Urothelium cell line (cell line): ENCODE measurements at regions not wholly inside any gene's neighbourhood (a gene's known extent, or its start where the extent isn't known, plus 50 kb on each side); places are given as distances from the start of the nearest gene placed in this dataset.

ENCODE experiments used
- DNase-seq: peaks from one replicate; pipeline ENCODE4 v3.0.0; 2011; ENCODE audit warnings: low spot score, mixed read lengths
- FAIRE-seq: peaks from 2 replicates; lab custom pipeline; 2011; peaks lifted over from hg19 to GRCh38; lab: Jason Lieb, UNC

- DNase-seq (peak; percentile 54), FAIRE-seq (peak; percentile 32)
These were observed 105.3 kb upstream of the HSD17B12 start for GRCh38 chr11:43574949-43575912.

- DNase-seq (no peak), FAIRE-seq (no peak)
These were observed 104.6 kb upstream of the HSD17B12 start for GRCh38 chr11:43575913-43576310.

DNA sequence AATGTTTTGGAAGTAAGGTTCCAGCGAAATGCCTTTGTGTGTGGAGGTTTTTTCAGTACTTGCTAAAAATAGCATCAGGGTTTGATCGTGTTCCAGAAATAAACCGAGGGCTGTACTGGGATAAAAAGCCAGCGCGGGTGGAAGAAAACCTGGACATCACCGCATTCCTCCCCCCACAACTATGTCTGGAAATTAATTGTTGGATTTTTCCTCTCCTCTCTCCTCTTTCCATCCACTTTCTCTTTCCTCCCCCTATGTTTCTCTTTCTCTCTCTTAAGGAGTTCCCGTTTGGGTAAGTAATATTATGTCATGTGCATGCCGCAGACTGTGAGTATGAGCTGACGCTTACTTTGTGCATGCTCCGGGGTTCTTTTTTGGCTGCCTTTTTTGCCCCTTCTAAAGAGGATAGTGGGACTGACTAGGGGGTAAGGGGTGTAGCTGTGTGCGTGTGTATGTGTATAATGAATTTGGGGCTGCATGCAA lies 104.2 kb upstream of the HSD17B12 start:
- FAIRE-seq = no peak

DNA sequence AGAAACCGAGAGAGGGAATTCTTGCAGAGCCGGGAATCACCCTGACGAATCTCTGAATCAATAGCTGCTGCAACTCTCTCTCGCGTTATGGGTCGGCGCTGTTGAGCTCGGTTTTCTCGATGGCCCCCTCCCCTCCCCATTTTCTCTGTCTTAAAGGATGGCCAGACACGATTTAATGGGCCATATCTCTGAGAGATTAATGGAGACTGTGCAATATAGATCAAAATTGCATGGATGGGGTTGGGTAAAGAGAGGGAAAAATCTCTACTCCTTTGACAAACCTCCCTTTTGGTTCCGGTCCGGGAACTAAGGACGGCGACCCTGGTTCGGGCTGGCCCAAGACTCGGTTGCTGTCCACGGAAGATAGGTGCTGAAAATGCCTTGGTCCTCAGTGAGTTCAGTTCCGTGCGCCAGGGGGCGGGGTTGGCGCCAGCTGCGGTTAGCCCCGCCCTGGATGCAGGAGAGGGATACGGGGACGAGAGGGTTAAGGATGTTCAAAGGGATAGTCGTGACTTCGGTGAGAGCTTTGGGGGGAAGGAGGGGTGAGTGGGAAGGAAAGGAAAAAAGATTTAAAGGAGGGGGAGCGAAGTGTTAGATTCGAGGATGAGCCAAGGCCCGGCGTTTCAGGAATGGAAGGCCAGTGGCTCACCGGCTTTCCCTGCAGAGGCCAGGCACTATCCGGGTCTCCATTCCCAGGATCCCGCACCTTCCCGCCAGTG lies 103.6 kb upstream of the HSD17B12 start:
- FAIRE-seq (peak; percentile 20), DNase-seq (peak; percentile 76)

More for the DNA sequence above, 104.2 kb upstream of the HSD17B12 start:
- no peak for DNase-seq

- DNase-seq = no peak
- FAIRE-seq = no peak
These were observed 102.8 kb upstream of the HSD17B12 start for GRCh38 chr11:43577566-43578264.

DNA sequence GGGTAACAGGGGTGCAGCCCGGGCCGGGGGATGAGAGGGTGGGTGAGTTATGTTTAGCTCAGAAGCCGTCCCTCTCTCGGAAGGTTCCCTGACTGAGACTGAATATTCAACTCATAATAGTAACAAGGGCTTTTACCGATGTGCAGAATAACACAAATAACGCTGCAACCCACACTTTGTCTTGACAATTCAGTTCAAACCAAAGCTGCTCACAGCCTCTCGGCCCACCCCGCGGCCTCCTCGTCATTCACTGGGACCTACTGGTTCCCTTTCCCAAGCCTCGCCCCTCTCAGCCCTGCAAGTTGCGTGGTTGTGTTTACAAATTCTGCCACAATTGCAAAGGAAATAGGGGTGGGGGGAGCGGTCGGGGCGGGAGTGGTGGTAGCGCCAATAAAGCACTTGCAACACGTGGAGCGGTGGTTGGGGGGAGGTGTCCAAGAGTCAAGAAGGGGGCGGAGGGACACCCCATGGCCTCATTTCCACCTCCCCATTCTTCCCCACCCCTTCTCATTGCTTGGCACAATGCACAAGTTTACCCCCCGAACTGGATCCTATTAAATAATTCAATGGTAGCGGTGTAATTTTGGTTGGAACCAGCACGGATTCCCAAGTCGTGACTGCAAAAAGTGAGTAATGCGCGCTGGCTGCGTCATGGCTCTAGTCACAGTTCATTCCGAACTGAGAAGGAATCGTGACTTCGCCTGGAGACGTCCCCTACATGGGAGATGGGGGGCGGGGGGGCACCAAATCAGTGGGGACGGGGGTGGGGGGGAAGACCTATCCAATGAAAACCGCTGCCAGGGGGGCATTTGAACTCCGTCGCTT lies 102.0 kb upstream of the HSD17B12 start:
- FAIRE-seq (peak; percentile 9), DNase-seq (peak; percentile 32)

GRCh38 chr11:43579171-43579918 lies 101.2 kb upstream of the HSD17B12 start:
- no peak for FAIRE-seq
- peak; percentile 73 for DNase-seq

DNA sequence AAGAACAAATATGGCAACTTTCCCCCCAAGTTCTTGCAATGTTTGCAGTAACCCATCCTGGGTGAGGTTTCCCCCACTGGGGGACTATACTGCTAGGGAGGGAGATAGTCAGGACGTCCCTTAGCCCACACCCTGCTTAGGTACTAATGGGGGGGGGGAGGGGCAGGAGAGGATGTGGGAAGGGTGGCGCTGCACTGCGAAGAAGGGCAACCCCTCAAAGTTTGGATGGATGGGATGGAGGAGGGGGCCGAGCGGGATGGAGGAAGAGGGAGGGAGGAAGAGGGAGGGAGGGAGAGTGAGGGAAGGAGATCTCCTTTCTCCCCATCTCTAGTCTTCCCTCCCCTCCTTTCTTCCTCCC lies 100.6 kb upstream of the HSD17B12 start:
- no peak for FAIRE-seq
- no peak for DNase-seq

DNA sequence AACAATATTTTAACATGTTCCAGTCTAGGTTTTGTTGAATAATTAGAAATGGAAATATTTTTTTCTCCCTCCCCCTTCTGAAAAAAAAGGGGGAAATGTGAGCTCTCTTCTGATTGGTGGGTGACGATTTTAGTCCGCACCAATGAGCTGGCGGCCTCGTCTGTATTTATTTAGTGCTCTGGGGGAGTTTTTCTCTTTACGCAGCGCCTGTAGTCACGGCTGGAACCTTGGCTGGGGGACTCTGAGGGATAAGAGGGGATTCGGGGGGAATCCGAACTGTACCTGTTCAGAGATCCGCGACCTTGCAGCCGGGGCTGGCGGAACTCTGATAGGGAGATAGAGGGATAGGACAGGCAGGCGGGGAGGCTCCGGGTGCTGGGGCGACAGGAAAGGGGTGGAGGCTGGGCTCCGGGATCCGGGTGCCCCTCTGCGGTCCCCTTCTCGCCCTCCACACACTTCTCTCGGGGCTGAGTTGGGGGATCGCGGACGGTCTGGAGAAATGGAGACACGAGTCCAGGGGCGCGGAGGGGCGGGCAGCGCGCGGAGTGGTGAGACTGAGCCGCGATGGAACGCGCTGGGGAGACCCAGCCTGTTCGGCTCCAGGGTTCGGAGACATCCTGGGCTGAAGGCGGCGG lies 99.7 kb upstream of the HSD17B12 start:
- DNase-seq (no peak), FAIRE-seq (no peak)

DNA sequence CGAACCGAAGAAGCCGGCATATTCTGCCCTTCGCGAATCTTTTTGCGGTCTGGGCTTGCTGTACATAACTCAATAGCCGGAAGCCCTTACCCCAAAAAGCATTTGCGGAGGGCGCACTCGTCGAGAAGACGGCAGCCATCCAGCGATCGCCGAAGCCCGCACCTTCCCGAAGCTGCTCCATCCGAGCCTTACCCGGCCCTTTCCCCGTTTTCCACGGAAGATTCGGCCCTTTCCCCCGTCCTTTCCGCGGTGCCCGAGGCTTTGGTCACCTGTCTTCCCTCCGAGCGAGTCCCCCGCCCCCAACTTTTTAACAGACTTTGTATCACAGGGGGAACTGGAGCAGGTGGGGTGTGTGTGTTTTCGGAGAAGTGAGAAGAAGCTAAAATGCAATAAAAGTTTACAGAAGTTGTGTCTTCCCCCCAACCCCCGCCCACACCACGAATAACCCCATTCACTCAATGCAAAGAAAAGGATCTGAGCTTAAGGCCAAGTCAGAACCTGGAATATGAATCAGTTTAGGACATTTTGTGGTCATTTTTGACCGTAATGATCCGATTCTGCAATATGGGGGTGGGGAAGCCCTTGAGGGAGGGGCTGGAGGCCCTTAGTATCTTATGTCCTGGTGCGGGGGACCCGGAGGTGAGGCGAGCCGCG lies 99.0 kb upstream of the HSD17B12 start:
- no peak for FAIRE-seq
- no peak for DNase-seq

DNA sequence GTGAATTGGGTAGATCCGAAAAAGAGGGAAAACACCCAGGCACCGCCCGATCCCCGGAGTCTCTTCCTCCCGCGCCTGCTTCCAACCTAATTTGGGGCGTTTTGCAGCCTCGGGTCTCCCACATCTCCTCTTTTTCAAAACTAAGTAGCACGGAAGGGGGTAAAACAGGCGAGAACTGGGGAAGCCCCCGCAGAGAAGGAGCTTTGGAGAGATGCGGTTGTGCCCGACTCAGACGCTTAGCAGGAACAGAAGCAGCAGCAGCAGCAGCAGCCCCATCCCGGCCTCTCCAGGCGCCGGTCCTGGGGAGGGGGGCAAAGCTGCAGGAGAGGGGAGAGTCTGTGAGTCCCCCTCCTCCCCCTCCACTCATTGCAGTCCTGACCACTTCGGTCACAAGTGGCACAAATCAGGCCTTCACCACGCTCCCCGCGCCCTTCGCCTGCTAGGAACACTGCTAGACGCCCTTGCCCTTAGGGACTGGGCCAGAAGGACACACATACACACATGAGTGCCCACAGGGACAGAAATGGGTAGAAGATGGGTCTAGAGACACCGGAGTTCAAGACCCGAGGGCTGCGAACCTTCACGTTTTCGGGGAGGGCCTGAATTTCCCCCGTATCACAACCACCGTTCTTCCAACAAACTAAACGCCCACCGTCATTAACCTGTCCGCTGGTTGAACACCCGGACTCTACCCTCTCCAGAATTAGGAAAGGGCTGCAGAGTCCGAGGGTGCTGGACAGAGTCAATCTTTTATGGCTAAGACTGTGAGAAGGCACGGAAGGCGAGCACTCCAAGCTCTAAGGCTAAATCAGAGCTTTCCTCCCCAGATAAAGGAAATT lies 98.3 kb upstream of the HSD17B12 start:
- DNase-seq = no peak
- FAIRE-seq = no peak

DNA sequence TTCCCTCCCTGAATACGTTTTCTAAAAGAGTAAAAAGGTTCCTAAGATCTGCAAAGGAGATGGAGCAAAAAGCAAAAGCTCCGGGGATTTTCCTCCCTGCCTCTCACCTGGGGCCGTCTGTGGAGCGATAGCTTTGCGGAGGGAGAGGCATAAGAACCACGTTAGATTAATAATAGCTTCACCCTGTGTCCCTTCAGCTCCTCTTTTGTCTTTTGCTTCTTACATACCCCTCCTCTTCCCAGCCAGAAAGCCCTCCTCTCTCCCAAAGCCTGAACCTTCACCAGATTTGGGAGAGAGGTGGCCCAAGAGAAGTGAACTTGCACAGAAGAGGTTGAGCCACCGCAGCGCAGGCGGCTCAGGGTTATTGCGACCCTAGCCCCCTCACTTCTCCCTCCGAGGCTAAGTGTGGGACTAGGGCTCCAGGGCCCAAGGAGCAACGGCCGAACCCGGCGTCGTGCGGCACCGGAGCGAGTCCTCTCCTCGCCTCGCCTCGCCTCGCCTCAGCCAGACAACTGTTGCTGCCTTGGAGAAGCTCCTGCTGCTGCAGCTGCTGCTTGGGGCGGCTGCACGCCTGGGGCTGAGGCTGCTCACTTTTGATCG lies 97.6 kb upstream of the HSD17B12 start:
- DNase-seq (no peak), FAIRE-seq (no peak)

GRCh38 chr11:43583548-43583947 lies 97.0 kb upstream of the HSD17B12 start:
- DNase-seq (no peak), FAIRE-seq (no peak)

DNA sequence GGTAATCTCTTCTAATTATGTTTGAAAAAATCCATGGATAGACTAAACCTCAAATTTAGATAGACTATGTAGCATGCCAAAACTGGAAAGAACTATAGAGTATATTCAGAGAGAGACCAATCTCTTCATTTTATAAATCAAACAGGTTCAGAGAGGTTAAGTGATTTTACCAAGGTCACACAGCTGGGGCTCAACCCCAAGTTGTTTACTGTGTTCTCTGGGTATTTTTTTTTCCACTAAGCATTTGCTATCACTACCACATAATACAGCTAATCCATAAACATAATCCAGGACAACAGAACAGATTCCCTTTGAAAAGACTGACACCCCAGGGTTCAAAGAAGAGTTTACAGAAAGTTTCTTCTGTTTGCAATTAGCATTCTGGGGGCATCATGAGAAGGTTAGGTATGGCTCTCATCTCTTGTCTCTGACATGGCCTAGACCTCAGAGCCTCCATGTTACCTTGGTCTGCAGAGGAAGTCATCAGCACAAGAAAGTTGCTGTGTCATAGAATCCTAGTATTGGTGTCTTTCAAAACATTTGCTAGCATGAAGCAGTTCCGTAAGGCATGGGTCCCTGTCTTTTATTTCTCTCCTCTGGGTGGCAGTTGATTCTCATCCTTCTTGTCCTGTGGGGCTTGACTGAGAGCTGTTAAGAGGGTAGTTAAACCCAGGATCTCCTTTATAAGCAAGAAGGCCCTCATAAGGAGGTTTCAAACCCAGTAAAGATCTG lies 94.5 kb upstream of the HSD17B12 start:
- DNase-seq = no peak
- FAIRE-seq = no peak

- no peak for FAIRE-seq
- no peak for DNase-seq
These were observed 90.8 kb upstream of the HSD17B12 start for GRCh38 chr11:43589601-43590250.

DNA sequence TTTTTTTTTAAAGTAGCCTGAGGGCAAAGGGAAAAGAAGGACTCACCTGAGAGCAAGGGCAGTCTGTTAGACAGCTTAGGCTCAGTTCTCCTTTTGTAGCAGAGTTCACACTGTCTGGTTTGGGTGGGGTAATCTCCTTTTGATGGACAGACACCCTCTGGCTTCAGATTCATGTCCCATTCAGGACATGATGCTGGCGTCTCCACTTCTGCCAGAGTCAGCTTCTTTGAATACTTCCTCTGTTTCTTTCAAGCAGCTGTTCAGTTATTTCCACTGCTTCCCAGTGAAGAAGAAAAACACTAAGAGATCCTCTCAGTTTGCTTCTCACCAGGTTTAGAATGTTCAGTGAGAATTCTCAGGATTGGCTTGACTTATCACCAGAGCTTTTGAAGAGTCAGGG lies 79.0 kb upstream of the HSD17B12 start:
- FAIRE-seq (no peak), DNase-seq (no peak)
